HEK293 (cell line): ENCODE measurements at regions not wholly inside any gene's neighbourhood (a gene's known extent, or its start where the extent isn't known, plus 50 kb on each side); places are given as distances from the start of the nearest gene placed in this dataset.

Experiments used
- CTCF ChIA-PET: fragments of 350-600 bp; formaldehyde crosslinking; extraction: SDS; loops from one replicate; lab custom pipeline; 2021; ENCODE audit warnings: antibody characterized with exemption; lab: Yijun Ruan, JAX
- POLR2A ChIA-PET: fragments of 300-600 bp; formaldehyde crosslinking; extraction: SDS; loops from one replicate; lab custom pipeline; 2020; ENCODE audit warnings: antibody characterized with exemption, inconsistent platforms; lab: Yijun Ruan, JAX
- H3K27ac ChIP-seq: fragments of 200-500 bp; sonication (Bioruptor generic); 2 replicates; pipeline ENCODE4 v1.5.1; 2014; ENCODE audit warnings: low read depth, low read length, control low read depth, inconsistent platforms; ENCODE audit errors: extremely low read depth
- H3K36me3 ChIP-seq, 2 experiments: fragments of 200-500 bp in 1 of 2; sonication (Bioruptor generic) in 1 of 2; 1 replicate in 1 of 2; 2 replicates in 1 of 2; pipeline ENCODE4 v1.5.1; 2014 to 2017; ENCODE audit warnings: inconsistent platforms in 2 of 2, low read length in 2 of 2; ENCODE audit not compliant: control insufficient read depth in 2 of 2, insufficient read depth in 1 of 2
- H3K4me1 ChIP-seq: fragments of 200-500 bp; sonication (Bioruptor generic); 2 replicates; pipeline ENCODE4 v1.5.1; 2014; ENCODE audit warnings: mild to moderate bottlenecking, low read length, inconsistent platforms; ENCODE audit not compliant: control insufficient read depth, insufficient read depth
- H3K4me3 ChIP-seq: 2 replicates; pipeline ENCODE4 v1.5.1; 2011; ENCODE audit warnings: low read depth, mild to moderate bottlenecking, control low read depth, low read length, moderate library complexity
- H3K9me3 ChIP-seq: fragments of 200-500 bp; sonication (Bioruptor generic); 2 replicates; pipeline ENCODE4 v1.5.1; 2014; ENCODE audit warnings: low read depth, low read length, inconsistent platforms; ENCODE audit not compliant: control insufficient read depth, insufficient read depth
- GFI1B ChIP-seq: fragments of 450-650 bp; formaldehyde crosslinking; IDR thresholded peaks from 2 replicates; pipeline ENCODE4 v1.5.1; 2016; ENCODE audit warnings: missing biosample characterization, missing genetic modification characterization
- KLF16 ChIP-seq: fragments of 450-650 bp; formaldehyde crosslinking; IDR thresholded peaks from 2 replicates; pipeline ENCODE4 v1.5.1; 2017; ENCODE audit warnings: missing biosample characterization, missing genetic modification characterization
- MZF1 ChIP-seq: fragments of 450-650 bp; formaldehyde crosslinking; IDR thresholded peaks from 2 replicates; pipeline ENCODE4 v1.5.1; 2017; ENCODE audit warnings: missing biosample characterization, missing genetic modification characterization, borderline replicate concordance
- SCRT2 ChIP-seq: fragments of 450-650 bp; formaldehyde crosslinking; IDR thresholded peaks from 2 replicates; pipeline ENCODE4 v1.5.1; 2016; ENCODE audit warnings: missing biosample characterization, missing genetic modification characterization
- WT1 ChIP-seq: fragments of 450-650 bp; formaldehyde crosslinking; IDR thresholded peaks from 2 replicates; pipeline ENCODE4 v1.5.1; 2016; ENCODE audit warnings: missing biosample characterization, missing genetic modification characterization
- ZBTB1 ChIP-seq: fragments of 450-650 bp; formaldehyde crosslinking; IDR thresholded peaks from 2 replicates; pipeline ENCODE4 v1.5.1; 2016; ENCODE audit warnings: missing biosample characterization, missing genetic modification characterization
- ZBTB20 ChIP-seq: fragments of 450-650 bp; formaldehyde crosslinking; IDR thresholded peaks from 2 replicates; pipeline ENCODE4 v1.5.1; 2016; ENCODE audit warnings: missing biosample characterization, missing genetic modification characterization
- ZBTB7A ChIP-seq: fragments of 450-650 bp; formaldehyde crosslinking; IDR thresholded peaks from 2 replicates; pipeline ENCODE4 v1.5.1; 2016; ENCODE audit warnings: low read depth, missing biosample characterization, missing genetic modification characterization
- ZNF114 ChIP-seq: fragments of 450-650 bp; formaldehyde crosslinking; IDR thresholded peaks from 2 replicates; pipeline ENCODE4 v1.5.0; 2017; ENCODE audit warnings: missing biosample characterization, missing genetic modification characterization
- ZNF146 ChIP-seq: fragments of 450-650 bp; formaldehyde crosslinking; IDR thresholded peaks from 2 replicates; pipeline ENCODE4 v1.5.1; 2016; ENCODE audit warnings: missing biosample characterization, missing genetic modification characterization
- ZNF202 ChIP-seq: fragments of 450-650 bp; formaldehyde crosslinking; IDR thresholded peaks from 2 replicates; pipeline ENCODE4 v1.5.1; 2016; ENCODE audit warnings: missing biosample characterization, missing genetic modification characterization, borderline replicate concordance
- ZNF214 ChIP-seq: fragments of 450-650 bp; formaldehyde crosslinking; IDR thresholded peaks from 2 replicates; pipeline ENCODE4 v1.5.1; 2017; ENCODE audit warnings: missing biosample characterization, mild to moderate bottlenecking, missing genetic modification characterization, borderline replicate concordance
- ZNF37A ChIP-seq: fragments of 450-650 bp; IDR thresholded peaks from 2 replicates; pipeline ENCODE4 v1.5.1; 2018; ENCODE audit warnings: missing biosample characterization, missing genetic modification characterization
- ZNF521 ChIP-seq: fragments of 450-650 bp; formaldehyde crosslinking; IDR thresholded peaks from 2 replicates; pipeline ENCODE4 v1.5.1; 2017; ENCODE audit warnings: missing biosample characterization, mild to moderate bottlenecking, missing genetic modification characterization
- ZNF560 ChIP-seq: fragments of 450-650 bp; formaldehyde crosslinking; IDR thresholded peaks from 2 replicates; pipeline ENCODE4 v1.5.1; 2017; ENCODE audit warnings: missing biosample characterization, missing genetic modification characterization, borderline replicate concordance
- ZNF658 ChIP-seq: fragments of 450-650 bp; formaldehyde crosslinking; IDR thresholded peaks from 2 replicates; pipeline ENCODE4; 2016; ENCODE audit warnings: missing biosample characterization, missing genetic modification characterization
- ZNF792 ChIP-seq: fragments of 450-650 bp; formaldehyde crosslinking; IDR thresholded peaks from 2 replicates; pipeline ENCODE4 v1.5.1; 2016; ENCODE audit warnings: missing biosample characterization, missing genetic modification characterization
- TF ChIP-seq, protein P1 (sequence below): fragments of 450-650 bp; formaldehyde crosslinking; IDR thresholded peaks from 2 replicates; pipeline ENCODE4 v1.5.1; 2017; ENCODE audit warnings: missing biosample characterization, missing genetic modification characterization
- TF ChIP-seq, protein P2 (sequence below): fragments of 450-650 bp; formaldehyde crosslinking; IDR thresholded peaks from 2 replicates; pipeline ENCODE4 v1.5.1; 2016; ENCODE audit warnings: missing biosample characterization, missing genetic modification characterization
- TF ChIP-seq, protein P3 (sequence below): fragments of 450-650 bp; formaldehyde crosslinking; IDR thresholded peaks from 2 replicates; pipeline ENCODE4 v1.5.1; 2016; ENCODE audit warnings: missing biosample characterization, missing genetic modification characterization
- TF ChIP-seq, protein P4 (sequence below): fragments of 450-650 bp; formaldehyde crosslinking; IDR thresholded peaks from 2 replicates; pipeline ENCODE4 v1.5.1; 2016; ENCODE audit warnings: missing biosample characterization, missing genetic modification characterization

DNA sequence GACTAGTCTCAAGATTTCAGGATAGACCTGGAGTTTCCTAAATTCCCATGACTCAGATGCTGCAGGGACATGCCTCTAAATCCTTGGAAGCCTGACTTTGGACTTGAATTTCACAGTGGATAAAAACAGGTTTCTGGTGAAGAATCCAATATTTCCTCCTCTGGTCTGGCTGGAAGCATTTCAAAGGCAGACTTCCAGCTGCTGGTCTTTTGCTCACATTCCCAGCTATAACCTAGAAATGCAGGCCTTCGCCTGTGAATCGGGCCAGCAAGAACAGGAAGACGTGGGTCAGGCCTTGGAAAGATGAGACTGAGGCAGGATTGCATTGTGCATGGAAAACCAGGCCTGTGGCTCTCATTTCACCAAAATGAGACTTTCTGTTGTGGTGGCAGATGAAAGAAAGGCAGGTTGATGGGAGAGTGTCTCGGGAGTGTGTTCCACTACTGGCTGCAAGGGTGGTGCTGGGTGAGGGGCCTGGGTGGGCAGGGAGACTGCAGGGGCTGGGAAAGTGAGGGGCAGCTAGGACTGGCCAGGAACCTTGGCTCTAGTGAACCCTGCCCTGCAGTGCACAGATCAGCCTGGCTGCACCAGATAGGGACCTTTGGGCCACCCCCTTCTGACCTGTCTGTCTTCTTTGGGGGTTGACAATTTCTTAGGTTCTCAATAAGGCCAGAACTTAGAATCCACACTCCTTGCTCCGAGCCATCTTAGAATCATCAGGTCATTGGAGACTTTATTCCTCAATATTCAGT is 488.8 kb upstream of the MKI67 start:
- POLR2A ChIA-PET: no interaction called here
- H3K36me3 ChIP-seq: no peaks in the 10 kb centered on the region
- no peak for TF ChIP-seq ZNF202 (tag by site-specific recombination)
- TF ChIP-seq, all 188 proteins: peak for 0
- CTCF ChIA-PET: no interaction called here
- Histone ChIP-seq H3K4me1 (no peaks in the 10 kb centered on the region), H3K27ac (no peak overlapping the region), H3K9me3 (no peaks in the 10 kb centered on the region), H3K4me3 (no peak overlapping the region)

DNA sequence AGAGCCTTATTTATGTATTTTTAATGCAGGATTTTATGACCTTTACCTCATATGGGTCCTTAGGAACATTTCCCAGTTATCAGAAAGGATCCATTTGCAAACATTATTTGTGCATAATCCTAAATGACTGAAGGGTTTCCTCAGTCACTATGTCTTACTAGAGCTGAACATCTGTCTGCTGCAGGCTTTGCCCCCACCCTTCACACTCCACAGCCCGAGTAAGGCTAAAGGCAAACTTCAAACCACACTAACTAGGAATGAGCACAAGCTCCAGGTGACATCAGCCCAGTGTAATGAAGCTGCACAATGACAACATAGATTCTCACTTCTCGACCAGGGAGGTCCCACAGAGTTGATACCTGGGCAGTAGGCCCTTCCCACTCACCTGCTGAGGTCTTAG is 491.3 kb upstream of the MKI67 start:
- Histone ChIP-seq H3K36me3 (no peaks in the 10 kb centered on the region), H3K9me3 (no peaks in the 10 kb centered on the region), H3K4me1 (no peaks in the 10 kb centered on the region), H3K27ac (no peak overlapping the region), H3K4me3 (no peak overlapping the region)
- ChIA-PET POLR2A (no interaction called here), CTCF (no interaction called here)
- TF ChIP-seq ZBTB1 (no peak), ZNF792 (tag by site-specific recombination) (no peak), GFI1B (no peak), ZNF560 (no peak), ZNF37A (tag by site-specific recombination) (no peak), ZNF658 (tag by site-specific recombination) (no peak), ZNF521 (tag by site-specific recombination) (no peak), ZBTB20 (tag by site-specific recombination) (no peak), KLF16 (tag by site-specific recombination) (no peak), ZNF114 (tag by site-specific recombination) (no peak), ZBTB7A (tag by site-specific recombination) (no peak), WT1 (tag by site-specific recombination) (no peak), ZNF214 (tag by site-specific recombination) (no peak), SCRT2 (tag by site-specific recombination) (no peak), ZNF146 (tag by site-specific recombination) (no peak), MZF1 (tag by site-specific recombination) (no peak)
- TF ChIP-seq, protein P1, sequence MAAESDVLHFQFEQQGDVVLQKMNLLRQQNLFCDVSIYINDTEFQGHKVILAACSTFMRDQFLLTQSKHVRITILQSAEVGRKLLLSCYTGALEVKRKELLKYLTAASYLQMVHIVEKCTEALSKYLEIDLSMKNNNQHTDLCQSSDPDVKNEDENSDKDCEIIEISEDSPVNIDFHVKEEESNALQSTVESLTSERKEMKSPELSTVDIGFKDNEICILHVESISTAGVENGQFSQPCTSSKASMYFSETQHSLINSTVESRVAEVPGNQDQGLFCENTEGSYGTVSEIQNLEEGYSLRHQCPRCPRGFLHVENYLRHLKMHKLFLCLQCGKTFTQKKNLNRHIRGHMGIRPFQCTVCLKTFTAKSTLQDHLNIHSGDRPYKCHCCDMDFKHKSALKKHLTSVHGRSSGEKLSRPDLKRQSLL (tag by site-specific recombination): no peak
- TF ChIP-seq, protein P2, sequence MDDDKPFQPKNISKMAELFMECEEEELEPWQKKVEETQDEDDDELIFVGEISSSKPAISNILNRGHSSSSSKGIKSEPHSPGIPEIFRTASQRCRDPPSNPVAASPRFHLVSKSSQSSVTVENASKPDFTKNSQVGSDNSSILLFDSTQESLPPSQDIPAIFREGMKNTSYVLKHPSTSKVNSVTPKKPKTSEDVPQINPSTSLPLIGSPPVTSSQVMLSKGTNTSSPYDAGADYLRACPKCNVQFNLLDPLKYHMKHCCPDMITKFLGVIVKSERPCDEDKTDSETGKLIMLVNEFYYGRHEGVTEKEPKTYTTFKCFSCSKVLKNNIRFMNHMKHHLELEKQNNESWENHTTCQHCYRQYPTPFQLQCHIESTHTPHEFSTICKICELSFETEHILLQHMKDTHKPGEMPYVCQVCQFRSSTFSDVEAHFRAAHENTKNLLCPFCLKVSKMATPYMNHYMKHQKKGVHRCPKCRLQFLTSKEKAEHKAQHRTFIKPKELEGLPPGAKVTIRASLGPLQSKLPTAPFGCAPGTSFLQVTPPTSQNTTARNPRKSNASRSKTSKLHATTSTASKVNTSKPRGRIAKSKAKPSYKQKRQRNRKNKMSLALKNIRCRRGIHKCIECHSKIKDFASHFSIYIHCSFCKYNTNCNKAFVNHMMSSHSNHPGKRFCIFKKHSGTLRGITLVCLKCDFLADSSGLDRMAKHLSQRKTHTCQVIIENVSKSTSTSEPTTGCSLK (tag by site-specific recombination): no peak
- TF ChIP-seq, protein P3, sequence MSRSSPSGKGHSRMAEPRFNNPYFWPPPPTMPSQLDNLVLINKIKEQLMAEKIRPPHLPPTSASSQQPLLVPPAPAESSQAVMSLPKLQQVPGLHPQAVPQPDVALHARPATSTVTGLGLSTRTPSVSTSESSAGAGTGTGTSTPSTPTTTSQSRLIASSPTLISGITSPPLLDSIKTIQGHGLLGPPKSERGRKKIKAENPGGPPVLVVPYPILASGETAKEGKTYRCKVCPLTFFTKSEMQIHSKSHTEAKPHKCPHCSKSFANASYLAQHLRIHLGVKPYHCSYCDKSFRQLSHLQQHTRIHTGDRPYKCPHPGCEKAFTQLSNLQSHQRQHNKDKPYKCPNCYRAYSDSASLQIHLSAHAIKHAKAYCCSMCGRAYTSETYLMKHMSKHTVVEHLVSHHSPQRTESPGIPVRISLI (tag by site-specific recombination): no peak
- TF ChIP-seq, protein P4, sequence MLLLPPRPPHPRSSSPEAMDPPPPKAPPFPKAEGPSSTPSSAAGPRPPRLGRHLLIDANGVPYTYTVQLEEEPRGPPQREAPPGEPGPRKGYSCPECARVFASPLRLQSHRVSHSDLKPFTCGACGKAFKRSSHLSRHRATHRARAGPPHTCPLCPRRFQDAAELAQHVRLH: no peak
